GM04504 (cell line): ENCODE measurements at regions not wholly inside any gene's neighbourhood (a gene's known extent, or its start where the extent isn't known, plus 50 kb on each side); places are given as distances from the start of the nearest gene placed in this dataset.
A peak's percentile ranks its signal among the peaks of the same experiment; 100 is the strongest.

Experiments
- DNase-seq: peaks from one replicate; pipeline ENCODE4 v3.0.0-alpha.2; 2012; ENCODE audit warnings: low read depth

DNA sequence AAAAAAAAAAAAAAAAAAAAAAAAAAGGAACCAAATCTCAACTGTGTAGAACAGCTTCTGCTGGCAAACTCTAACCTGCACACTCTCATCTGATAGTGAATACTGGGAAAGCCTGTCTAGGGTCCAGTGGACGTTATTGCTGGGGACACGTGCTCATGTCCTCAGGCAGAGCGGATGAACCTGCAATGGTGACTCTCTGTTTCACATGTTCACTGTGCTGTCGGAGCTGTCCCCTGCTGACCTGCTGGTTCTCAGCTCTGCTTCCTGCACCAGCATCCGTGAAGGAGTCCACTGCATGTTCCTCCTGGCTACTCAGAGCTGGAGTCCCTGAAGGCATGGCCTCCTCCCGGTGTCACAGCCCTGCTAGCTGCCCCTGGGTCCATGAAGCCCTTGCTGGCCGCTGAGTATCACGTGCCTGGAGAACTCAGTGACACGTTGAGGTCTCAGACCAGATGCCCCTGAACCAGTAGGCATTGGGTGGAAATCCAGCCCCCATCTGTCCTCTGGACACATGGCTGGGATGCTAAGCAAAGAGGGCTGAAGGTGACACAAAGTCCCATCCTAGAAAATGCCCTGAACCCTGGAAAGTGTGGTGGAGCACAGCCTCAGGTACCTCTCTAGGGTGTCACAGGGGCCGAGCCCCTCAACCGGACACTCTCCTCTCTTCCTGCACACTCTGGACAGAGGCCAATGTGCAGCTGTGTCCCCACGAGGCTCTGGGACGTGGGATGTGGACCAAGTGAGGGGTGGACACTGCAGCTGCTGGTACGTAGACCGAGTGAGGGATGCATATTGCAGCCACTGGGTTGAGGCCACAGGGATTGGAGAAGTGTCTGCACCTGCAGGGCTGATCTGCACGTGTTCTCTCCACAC is 54.9 kb upstream of the FRMD1 start:
- DNase-seq: no peak

DNA sequence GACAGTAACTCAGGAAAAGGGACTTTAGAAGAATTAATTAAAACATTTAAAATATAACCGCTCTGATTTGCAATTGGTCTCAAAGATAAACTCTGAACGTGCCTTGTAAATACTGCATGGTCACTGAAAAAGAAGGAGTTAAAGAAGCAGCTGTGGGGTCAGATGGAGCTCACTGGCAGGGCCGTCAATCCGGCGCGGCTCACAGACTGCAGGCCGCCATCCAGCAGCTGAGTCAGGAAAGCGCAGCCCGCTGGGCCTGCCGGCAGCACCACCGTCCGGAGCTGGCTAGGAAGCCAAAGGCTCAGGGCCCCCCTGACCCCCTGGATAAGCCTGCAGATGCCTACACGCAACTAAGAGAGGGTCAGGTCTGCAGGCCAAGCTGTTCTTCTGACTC is 54.2 kb upstream of the FRMD1 start:
- peak; percentile 25 for DNase-seq

DNA sequence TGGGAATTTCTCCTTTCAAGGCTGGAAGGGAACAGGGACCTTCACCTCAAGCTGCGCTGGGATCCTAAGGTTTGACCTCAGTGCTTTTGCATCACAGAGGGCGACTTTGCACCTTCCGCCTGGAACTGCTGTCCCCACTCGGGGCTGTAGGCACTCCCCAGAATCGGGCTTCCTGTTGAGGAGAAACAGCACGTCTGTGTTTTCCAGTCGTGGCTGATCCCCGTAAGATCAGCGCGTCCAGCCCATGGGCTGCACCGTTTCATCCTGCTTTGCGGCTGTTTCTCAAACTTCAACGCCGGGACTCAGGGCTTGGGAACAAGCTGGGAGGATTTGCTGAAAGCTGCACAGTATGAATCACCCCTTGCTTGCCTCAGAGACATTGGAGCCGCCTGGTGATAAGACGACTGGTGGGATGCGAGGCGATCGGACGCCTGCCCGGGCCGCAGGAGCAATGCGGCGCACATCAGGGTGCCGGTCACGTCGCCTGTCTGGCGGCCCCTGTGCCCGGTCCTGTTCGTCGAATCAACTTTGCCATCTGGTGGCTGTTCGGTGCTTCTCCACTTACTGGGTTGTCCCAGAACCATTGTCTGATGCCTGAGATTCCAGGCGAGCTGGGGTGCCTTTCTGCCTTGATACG is 53.6 kb upstream of the FRMD1 start:
- peak; percentile 20 for DNase-seq

DNA sequence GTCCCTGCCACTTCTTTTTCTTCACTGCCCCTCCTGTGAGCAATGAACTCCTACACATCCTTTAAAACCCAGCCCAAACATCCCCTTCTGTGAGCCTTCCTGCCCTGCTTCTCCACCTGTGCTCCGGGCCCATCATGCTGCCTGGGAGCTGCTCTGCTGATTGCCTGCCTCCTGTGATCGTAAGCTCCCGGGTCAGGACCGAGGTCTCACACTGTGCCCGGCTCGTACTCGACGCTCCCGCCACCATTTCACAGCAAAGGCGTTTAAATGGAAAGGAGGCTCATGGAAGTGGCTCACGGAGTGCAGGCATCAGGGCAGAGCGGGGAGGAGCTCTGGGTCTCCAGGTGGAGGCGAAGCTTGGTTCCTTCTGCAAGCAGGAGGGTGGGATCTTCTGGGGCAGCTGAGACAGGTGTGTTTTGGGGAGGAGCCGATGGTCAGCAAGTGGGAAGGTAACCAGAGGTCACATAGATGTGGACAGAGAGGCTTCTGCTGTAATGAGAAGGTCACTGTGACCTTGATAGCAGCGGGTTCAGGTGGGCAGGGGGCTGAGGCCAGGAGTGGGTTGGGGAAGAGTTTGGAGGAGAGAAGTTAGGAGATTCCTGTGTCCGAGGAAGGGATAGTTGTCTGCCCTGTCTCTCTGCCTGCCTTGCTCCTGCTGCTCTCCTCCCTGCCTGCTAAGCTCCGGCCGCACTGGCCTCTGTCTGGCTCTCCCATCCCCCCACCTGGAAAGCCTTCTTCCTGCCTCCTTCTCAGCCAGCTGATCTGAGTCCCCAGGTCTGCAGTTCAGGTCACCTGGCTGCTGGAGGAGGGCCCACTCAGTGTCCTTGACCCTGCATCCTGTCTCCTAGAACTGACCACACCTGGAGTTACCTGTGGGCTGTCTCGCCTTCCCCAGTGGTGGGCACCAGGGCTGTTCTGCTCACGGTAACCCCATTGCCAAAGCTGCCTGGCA is 52.7 kb upstream of the FRMD1 start:
- DNase-seq: no peak

DNA sequence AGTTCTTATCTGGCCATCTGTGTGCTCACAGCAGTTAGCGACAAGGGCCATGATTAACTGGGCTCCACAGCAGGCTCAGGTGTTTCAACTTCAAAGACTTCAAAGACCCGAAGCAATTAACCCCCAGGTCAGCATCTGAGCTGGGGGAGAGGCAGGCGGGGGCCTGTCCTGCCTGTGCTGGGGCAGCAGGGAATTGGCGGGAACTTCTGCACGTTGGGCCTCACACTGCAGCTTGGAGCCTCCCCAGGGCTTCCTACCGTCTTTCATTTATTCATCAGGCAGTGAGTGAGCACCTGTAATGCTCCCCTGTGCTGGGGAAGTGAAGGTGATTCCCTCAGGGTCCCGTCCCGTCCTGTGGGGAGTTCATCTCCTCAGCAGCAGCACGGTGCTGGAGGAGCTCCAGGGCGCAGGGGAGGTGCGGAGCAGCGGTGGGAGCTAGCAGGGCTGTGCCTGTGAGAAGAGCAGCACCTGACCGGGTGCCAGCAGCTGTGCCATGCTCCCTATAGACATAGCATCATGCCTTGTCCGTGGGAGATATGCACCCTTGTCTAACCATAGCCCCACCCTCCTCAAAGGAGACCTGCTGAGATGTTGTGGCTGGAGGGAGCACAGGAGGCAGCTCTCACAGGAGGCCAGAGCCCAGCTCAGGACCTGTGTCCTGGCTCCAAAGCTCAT is 51.8 kb upstream of the FRMD1 start:
- no peak for DNase-seq

DNA sequence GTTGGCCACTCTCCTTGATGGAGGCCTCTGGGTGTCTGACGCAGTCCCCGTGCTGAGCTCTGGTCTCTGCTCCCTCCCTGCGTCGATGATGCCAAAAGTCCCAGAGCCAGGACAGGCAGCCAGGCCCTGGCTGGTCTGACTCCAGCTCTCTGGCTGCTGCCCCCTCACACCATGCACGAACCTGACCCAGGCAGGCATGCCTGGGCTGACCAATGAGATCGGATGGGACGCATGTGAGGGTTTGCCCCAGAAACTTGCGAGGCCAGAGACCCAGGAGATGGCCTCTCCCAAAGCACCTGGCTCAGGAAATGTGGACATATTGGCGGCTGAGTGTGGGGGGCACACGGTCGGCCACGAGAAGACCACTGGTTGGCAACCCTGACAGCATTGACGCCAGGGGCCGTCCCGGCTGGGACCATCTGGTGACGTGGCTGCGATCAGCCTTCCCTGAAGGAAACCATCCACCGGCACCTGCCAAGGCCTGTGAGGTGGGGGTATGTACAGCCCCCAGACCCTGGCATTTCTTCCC is 51.2 kb upstream of the FRMD1 start:
- no peak for DNase-seq

DNA sequence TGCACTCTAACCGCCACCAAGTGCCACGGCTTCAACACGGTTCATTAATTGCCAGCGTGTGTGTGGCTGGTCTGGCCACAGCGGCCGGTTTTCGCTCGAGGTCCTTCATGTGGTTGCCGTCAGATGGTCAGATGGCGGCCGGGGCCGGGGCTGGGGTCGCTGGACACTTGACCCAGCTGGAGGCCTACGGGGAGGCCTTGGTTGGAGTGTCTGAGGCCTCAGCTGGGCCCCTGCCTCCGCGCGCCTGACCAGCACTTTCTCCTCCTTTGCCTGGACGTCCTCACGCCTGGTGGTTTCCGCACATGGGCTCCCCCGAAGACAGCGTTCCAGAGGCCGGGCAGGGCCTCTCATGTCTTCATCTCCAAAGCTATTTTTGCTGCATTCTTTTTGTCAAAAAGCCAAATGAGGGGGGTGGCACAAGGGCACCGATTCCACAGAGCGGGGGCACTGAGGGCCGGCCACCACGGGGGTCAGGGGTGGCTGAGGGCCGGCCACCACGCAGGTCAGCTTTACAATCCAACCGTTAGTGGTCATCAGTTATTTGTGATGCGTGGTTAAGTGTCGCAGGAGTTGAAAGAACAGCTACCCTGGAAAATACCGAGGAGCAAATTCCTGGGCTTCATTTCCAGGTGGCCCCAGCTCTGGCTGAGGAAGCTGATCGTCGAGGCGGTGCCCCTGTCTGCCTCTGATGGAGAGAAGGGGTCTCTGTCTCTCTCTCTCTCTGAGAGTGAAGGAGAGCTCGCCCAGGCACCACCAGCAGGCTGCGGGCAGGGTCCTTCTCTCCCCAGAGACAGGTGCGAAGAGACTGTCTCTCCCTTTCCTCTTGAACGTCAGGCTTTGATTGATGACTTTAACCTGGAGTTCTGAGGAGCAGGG is 50.5 kb upstream of the FRMD1 start:
- no peak for DNase-seq

DNA sequence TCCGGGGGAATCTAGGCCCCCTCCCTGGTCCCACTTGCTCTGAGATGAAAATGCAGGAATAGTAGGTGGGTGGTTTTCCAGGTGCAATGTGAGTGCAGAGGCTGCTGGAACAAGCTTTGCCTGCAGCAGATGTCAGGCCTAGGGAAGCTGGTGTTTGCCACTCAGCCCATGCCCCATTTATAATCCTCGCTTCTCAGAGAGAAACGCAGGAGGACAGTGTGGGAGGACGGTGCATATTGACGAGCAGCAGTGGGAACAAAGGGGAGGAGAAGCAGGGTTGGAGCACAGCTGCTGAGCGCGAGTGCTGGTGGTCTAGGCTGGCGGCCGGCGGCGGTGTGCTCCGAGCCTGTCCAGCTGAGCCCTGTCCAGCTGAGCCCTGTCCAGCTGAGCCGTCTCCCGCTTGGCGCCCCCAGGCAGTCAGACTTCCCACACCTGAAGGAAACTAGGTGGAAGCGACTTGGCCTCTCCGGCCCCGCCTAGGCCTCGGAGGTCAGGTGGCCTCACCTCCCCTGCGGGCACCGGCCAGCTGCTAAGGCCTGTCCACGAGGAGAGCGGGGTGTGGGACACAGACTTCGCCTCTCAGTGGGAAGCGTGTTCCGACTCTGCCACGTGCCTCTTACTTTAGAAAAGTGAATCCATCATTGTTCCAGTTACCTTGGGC is 49.7 kb upstream of the FRMD1 start:
- DNase-seq: no peak
